ENCODE measurements at regions not wholly inside any gene's neighbourhood (a gene's known extent, or its start where the extent isn't known, plus 50 kb on each side); places are given as distances from the start of the nearest gene placed in this dataset.
"Not testable (repeated sequence)": the region's sequence is repeated elsewhere in the genome, so short reads cannot be mapped to it uniquely, and the experiment has no call there.

- no peak for DNase-seq
Measured at GRCh38 chr21:16425376-16425775, 695.6 kb downstream of the USP25 start.

GRCh38 chr21:16426936-16427335 lies 697.2 kb downstream of the USP25 start:
- no peak for DNase-seq

- DNase-seq = no peak
Measured at GRCh38 chr21:16427587-16428087, 697.9 kb downstream of the USP25 start.

DNA sequence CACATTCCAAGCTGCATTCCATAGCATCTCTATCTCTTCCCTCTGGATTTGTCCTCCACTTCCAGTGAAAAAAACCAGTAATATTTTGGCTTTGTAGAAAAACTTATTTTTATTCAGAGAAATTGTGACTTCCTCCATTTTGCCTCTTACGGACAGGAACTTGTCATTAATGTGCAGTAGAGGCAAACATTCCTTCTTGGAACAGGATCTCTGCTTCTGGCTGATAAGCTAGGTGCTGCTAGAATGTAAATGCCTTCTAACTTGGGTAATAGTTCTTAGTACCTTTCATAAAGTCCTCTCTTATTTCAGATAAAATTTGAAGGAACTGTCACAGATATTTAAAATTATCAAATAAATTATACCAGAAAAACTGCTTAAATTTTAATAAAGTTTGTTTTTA lies 707.8 kb downstream of the USP25 start:
- DNase-seq = no peak

DNA sequence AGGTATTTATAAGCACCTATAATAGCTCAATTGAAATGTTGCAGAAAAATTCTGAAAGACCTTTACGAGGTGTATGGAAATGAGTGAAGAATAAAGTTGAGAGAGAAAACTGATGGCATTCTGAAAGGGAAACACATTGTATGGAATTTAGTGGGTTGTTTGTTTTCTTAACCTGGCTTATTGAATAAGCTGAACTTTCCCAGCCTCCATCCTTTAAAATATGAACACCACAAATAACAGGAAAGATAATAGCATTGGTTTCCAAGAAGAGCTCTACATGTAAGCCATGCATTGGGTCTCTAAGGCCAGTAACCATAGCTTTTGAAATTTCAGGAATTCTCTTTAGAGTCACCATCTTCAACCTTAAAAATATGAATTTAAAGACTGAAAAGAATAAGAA lies 709.0 kb downstream of the USP25 start:
- DNase-seq = no peak

GRCh38 chr21:16441789-16442188 lies 712.0 kb downstream of the USP25 start:
- DNase-seq = no peak

- DNase-seq = no peak
Measured at GRCh38 chr21:16454399-16454798, 724.6 kb downstream of the USP25 start.

DNA sequence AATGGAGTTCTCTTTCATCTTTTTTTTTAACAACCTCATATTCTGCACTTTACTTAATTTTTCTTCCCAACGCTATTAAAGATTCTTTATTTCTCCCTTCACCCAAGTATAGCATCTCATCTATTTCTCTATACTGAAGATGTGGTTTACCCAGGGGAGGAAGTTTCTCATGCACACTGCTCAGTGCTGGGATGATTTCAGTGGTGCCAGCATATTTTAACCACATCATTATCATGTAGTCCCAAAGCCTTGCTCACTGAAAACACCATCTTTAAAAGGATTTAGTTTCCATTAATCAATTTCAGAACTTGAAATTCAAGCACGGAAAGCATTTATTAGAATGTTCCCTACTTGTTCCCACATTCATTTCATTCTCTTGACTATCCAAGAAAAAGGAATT lies 725.7 kb downstream of the USP25 start:
- DNase-seq = no peak

- no peak for DNase-seq
Measured at GRCh38 chr21:16455978-16456377, 726.2 kb downstream of the USP25 start.

GRCh38 chr21:16457498-16457897 lies 727.7 kb downstream of the USP25 start:
- DNase-seq = no peak

DNA sequence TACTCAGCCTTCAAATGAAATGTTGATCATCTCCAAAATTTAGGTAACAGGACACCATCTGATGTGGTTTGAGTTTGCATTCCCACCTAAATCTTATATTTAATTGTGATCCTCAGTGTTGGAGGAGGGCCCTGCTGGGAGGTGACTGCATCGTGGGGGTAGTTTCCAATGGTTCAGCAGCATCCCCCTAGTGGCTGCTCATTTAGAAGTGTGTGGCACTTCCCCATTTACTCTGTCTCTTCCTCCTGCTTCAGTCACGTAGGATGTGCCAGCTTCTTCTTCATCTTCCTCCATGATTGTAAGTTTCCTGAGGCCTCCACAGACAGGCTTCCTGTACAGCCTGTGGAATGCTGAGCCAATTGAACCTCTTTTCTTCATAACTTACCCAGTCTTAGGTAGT lies 731.2 kb downstream of the USP25 start:
- no peak for DNase-seq

DNA sequence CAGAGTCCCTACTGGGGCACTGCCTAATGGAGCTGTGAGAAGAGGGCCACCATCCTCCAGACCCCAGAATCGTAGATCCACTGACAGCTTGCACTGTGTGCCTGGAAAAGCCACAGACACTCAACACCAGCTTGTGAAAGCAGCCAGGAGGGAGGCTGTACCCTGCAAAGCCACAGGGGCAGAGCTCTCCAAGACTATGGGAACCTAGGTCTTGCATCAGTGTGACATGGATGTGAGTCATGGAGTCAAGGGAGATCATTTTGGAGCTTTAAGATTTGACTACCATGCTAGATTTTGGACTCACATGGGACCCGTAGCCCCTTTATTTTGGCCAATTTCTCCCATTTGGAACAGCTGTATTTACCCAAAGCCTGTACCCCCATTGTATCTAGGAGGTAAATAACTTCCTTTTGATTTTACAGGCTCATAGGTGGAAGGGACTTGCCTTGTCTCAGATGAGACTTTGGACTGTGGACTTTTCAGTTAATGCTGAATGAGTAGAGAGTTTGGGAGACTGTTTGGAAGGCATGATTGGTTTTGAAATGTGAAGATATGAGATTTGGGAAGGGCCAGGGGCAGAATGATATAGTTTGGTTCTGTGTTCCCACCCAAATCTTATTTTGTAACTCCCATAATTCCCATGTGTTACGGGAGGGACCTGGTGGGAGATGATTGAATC lies 734.6 kb downstream of the USP25 start:
- not testable (repeated sequence) for DNase-seq

- no peak for DNase-seq
Measured at GRCh38 chr21:16468184-16468583, 738.4 kb downstream of the USP25 start.

- DNase-seq = no peak
Measured at GRCh38 chr21:16473988-16474387, 744.2 kb downstream of the USP25 start.

DNA sequence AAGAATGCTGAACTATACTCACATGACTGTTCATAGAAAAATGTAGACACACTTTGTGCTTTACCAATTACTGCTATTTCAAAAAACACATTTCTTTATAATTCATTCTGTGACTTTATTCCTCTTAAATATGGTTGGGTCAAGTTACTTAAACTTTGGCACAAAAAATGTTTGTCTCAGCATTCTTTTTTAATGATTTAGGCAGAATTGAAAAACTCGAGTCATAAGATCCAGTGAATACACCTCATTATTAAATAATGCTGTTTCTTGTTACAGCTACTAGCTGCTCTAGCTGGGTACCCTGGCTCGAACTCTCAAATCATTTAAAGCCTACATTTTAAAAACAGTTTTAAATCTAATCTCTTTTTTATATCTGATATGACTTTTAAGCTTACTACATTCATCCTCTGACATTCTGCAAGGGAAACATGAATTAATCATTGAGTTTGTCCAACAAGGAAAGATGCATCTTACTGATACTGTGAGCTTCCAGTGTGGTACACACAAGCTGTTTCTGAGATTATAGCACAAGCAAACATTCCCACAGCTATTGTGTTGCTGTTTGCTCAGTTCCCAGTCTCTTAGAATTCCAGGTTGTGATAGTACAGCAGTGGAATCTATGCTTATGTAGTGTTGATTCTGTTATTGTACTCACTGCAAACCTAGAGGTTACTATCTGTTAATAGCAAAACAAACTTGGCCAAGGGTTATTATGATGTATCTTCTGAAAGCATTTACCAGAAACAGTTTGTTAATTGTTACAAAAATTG lies 746.5 kb downstream of the USP25 start:
- no peak for DNase-seq

GRCh38 chr21:16488042-16488441 lies 758.3 kb downstream of the USP25 start:
- DNase-seq = no peak

- DNase-seq = no peak
Measured at GRCh38 chr21:16492356-16492755, 762.6 kb downstream of the USP25 start.

GRCh38 chr21:16492892-16493291 lies 763.1 kb downstream of the USP25 start:
- no peak for DNase-seq

DNA sequence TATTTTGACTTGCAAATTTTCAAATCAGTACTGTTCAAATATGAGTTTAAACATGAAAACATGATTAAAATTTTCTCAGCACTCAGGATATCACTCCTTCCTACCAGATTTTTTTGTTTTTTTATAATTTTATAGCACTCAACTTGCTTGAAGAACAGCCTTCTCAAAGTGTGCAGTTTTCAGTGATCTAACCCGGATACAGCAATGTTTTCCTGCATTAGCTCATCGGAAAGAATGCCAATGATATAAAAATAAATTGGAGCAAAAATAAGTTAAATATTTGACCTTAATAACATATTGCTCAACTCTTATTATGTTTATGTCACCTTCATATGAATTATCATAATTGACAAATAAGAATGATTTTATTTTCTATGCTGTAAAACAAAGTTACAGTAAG lies 766.8 kb downstream of the USP25 start:
- DNase-seq = no peak

DNA sequence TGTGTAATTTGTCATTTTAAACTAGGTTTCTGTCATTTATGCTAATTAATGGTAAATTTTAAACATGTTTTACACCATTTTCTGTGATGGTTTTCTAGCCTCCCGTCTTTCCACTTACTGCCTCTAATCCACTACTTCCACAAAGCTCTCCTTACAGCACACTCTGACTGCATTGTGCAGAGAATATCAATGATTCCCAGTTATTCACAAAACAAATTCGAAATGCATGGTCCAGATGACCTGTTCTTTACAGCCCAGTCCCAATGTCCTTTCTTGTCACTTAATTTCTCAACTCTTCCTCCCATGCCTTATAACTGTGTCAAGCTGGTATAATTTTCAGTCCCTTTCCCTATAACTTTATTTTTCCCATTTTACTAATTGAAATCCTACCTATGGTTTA lies 770.5 kb downstream of the USP25 start:
- no peak for DNase-seq

DNA sequence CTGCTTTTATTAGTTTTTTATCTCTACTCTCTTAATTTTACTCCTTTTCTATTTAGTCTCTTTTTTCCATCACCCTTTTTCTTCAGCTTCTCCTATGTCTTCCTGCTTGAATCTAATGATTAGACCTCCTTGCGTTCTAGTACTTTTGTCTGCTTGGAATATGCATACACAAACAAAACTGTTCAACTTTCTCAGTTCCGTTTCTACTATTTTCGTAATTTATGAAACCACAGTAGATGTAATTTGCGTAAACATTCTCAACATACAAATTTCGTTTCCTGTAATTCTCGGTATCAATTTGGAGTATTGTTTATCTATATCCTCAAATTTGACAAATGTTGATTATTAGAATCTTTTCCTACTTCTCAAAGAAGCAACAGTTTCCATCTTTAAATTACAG lies 772.5 kb downstream of the USP25 start:
- DNase-seq = no peak

- no peak for DNase-seq
Measured at GRCh38 chr21:16502897-16503296, 773.1 kb downstream of the USP25 start.

GRCh38 chr21:16504281-16504680 lies 774.5 kb downstream of the USP25 start:
- no peak for DNase-seq

GRCh38 chr21:16504766-16505165 lies 775.0 kb downstream of the USP25 start:
- DNase-seq = no peak

- no peak for DNase-seq
Measured at GRCh38 chr21:16509476-16509875, 779.7 kb downstream of the USP25 start.
